PC-3 (cell line): ENCODE measurements at regions not wholly inside any gene's neighbourhood (a gene's known extent, or its start where the extent isn't known, plus 50 kb on each side); places are given as distances from the start of the nearest gene placed in this dataset.

Experiments used
- ATAC-seq: fragments of 200-7000 bp; cut with Tn5 transposase; 2 replicates; pipeline ENCODE4 v1.9.1; 2020; ENCODE audit warnings: mild to moderate bottlenecking, moderate library complexity
- BruUV-seq: library from RNA; stranded (reverse); fragments of 400-500 nt; replicated peaks from 2 replicates; lab custom pipeline; 2021; lab: Mats Ljungman, UMichigan
- CTCF ChIA-PET: fragments of 300-600 bp; sonication (Branson Sonifier 250); formaldehyde crosslinking; loops from one replicate; lab custom pipeline; 2022; ENCODE audit warnings: antibody characterized with exemption; lab: Charles Lee
- POLR2A ChIA-PET: fragments of 300-600 bp; sonication (Branson Sonifier 250); formaldehyde crosslinking; loops from one replicate; lab custom pipeline; 2022; ENCODE audit warnings: antibody characterized with exemption; ENCODE audit not compliant: unreplicated experiment; lab: Charles Lee
- DNase-seq: peaks from one replicate; pipeline ENCODE4 v3.0.0-alpha.2; 2015
- H2AFZ ChIP-seq: fragments of 300-600 bp; sonication (generic); 2 replicates; pipeline ENCODE4 v1.6.0; 2016; ENCODE audit warnings: antibody characterized with exemption, low read length
- H3F3A ChIP-seq: fragments of 300-600 bp; sonication (generic); one replicate; pipeline ENCODE4 v1.6.0; 2017; ENCODE audit warnings: antibody characterized with exemption, low read length, control low read depth, mild to moderate bottlenecking; ENCODE audit not compliant: unreplicated experiment
- H3K27ac ChIP-seq: fragments of 300-600 bp; sonication (generic); 2 replicates; pipeline ENCODE4 v1.5.1; 2016; ENCODE audit warnings: mild to moderate bottlenecking, low read length
- H3K27me3 ChIP-seq: fragments of 300-600 bp; sonication (generic); 2 replicates; pipeline ENCODE4 v1.6.1; 2016; ENCODE audit warnings: low read length, mixed read lengths
- H3K36me3 ChIP-seq: fragments of 300-600 bp; sonication (generic); 2 replicates; pipeline ENCODE4 v1.6.1; 2016; ENCODE audit warnings: low read depth, mixed run types, low read length, mixed read lengths
- H3K4me1 ChIP-seq: fragments of 300-600 bp; sonication (generic); 2 replicates; pipeline ENCODE4 v1.5.1; 2016; ENCODE audit warnings: low read length; ENCODE audit not compliant: insufficient read depth
- H3K4me2 ChIP-seq: fragments of 300-600 bp; sonication (generic); 2 replicates; pipeline ENCODE4 v1.6.0; 2016; ENCODE audit warnings: low read length
- H3K4me3 ChIP-seq: fragments of 300-600 bp; sonication (generic); 2 replicates; pipeline ENCODE4 v1.5.1; 2016; ENCODE audit warnings: mild to moderate bottlenecking, low read length, mixed read lengths
- H3K79me2 ChIP-seq: fragments of 300-600 bp; sonication (generic); 2 replicates; pipeline ENCODE4 v1.6.1; 2017; ENCODE audit warnings: low read length, mixed read lengths
- H3K9ac ChIP-seq: fragments of 300-600 bp; sonication (generic); 2 replicates; pipeline ENCODE4 v1.6.0; 2016; ENCODE audit warnings: mild to moderate bottlenecking, low read length
- H3K9me2 ChIP-seq: fragments of 300-600 bp; sonication (generic); replicated peaks from 2 replicates; pipeline ENCODE4 v1.6.1; 2016; ENCODE audit warnings: mixed run types, low read length, mixed read lengths
- H3K9me3 ChIP-seq: fragments of 300-600 bp; sonication (generic); 2 replicates; pipeline ENCODE4 v1.6.1; 2016; ENCODE audit warnings: low read length, mixed read lengths
- H4K20me1 ChIP-seq: fragments of 300-600 bp; sonication (generic); 2 replicates; pipeline ENCODE4 v1.6.1; 2016; ENCODE audit warnings: low read length, mixed read lengths
- EZH2 ChIP-seq: fragments of 300-600 bp; sonication (generic); IDR thresholded peaks from one replicate; pipeline ENCODE4 v1.6.1; 2017; ENCODE audit warnings: antibody characterized with exemption, mild to moderate bottlenecking, low read length; ENCODE audit not compliant: unreplicated experiment
- EZH2phosphoT487 ChIP-seq: fragments of 300-600 bp; sonication (generic); IDR thresholded peaks from 2 replicates; pipeline ENCODE4 v1.6.1; 2018; ENCODE audit warnings: mild to moderate bottlenecking, antibody characterized with exemption, low read length, borderline replicate concordance
- intact Hi-C: fragments of 100-400 bp; cut with micrococcal nuclease; formaldehyde crosslinking; loops from 2 replicates; pipeline ENCODE4 v1.9.0; 2023
- TF ChIP-seq, protein P1 (sequence below): fragments of 300-600 bp; sonication (generic); conservative IDR thresholded peaks from 2 replicates; pipeline ENCODE4 v1.5.1; 2017; ENCODE audit warnings: antibody characterized with exemption, low read depth, mild to moderate bottlenecking, low read length

DNA sequence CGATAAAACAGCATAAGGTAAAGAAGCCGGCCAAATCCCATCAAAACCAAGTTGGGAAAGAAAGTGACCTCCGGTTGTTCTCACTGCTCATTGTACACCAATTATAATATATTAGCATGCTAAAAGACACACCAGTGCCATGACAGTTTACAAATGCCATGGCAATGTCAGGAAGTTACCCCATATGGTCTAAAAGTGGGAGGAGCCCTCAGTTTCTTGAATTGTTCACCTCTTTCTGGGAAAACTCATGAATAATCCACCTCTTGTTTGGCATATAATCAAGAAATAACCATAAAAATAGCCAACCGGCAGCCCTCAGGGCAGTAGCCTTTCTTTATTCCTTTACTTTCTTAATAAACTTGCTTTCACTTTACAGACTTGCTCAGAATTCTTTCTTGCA, 544.9 kb upstream of the SETBP1 start:
- no TSS peak for BruUV-seq
- DNase-seq: no peak

DNA sequence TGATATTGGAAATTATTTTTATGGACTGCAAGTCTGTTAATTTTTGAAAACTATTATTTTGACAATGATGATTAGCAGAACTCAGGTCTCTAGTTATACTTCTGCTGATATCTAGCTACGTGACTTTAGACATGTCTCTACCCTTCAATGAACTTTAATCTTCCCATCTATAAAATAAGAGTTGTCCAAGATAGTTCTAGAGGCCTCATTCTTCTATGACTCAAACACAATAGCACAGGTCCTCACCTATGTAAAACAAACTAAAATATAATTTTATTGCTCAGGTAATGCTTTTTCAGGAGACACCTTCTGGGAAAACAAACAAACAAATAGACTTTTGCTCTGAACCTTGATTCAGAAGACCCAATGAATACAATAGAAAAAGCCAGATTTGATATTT, 544.4 kb upstream of the SETBP1 start:
- no peaks in the 10 kb centered on the region for H3K36me3 ChIP-seq
- POLR2A ChIA-PET: no interaction called here
- no TSS peak for BruUV-seq
- H2AFZ ChIP-seq: no peak overlapping the region
- H3K9ac ChIP-seq: no peak overlapping the region
- CTCF ChIA-PET: no interaction called here
- H3K27ac ChIP-seq: no peak overlapping the region
- no peak overlapping the region for H3K4me3 ChIP-seq
- no peaks in the 10 kb centered on the region for H3K9me2 ChIP-seq
- no peak for DNase-seq
- no peak for ATAC-seq
- intact Hi-C loops: no loop called here
- no peaks in the 10 kb centered on the region for H3K4me1 ChIP-seq
- TF ChIP-seq, protein P1, sequence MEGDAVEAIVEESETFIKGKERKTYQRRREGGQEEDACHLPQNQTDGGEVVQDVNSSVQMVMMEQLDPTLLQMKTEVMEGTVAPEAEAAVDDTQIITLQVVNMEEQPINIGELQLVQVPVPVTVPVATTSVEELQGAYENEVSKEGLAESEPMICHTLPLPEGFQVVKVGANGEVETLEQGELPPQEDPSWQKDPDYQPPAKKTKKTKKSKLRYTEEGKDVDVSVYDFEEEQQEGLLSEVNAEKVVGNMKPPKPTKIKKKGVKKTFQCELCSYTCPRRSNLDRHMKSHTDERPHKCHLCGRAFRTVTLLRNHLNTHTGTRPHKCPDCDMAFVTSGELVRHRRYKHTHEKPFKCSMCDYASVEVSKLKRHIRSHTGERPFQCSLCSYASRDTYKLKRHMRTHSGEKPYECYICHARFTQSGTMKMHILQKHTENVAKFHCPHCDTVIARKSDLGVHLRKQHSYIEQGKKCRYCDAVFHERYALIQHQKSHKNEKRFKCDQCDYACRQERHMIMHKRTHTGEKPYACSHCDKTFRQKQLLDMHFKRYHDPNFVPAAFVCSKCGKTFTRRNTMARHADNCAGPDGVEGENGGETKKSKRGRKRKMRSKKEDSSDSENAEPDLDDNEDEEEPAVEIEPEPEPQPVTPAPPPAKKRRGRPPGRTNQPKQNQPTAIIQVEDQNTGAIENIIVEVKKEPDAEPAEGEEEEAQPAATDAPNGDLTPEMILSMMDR: no peak
- TF ChIP-seq EZH2phosphoT487 (no peak), EZH2 (no peak)
- no peaks in the 10 kb centered on the region for H3K27me3 ChIP-seq
- no peak overlapping the region for H3K4me2 ChIP-seq
- H3F3A ChIP-seq: no peaks in the 10 kb centered on the region
- H4K20me1 ChIP-seq: no peaks in the 10 kb centered on the region
- no peaks in the 10 kb centered on the region for H3K79me2 ChIP-seq
- no peaks in the 10 kb centered on the region for H3K9me3 ChIP-seq

More for the DNA sequence above, 544.9 kb upstream of the SETBP1 start:
- ChIA-PET CTCF (no interaction called here), POLR2A (no interaction called here)
- intact Hi-C loops: no loop called here
- Histone ChIP-seq H3K27ac (no peak overlapping the region), H3K9me2 (no peaks in the 10 kb centered on the region), H3K4me2 (no peak overlapping the region), H3K27me3 (no peaks in the 10 kb centered on the region), H2AFZ (no peak overlapping the region), H3F3A (no peaks in the 10 kb centered on the region), H3K9ac (no peak overlapping the region), H3K4me1 (no peaks in the 10 kb centered on the region), H3K4me3 (no peak overlapping the region), H3K79me2 (no peaks in the 10 kb centered on the region), H3K36me3 (no peaks in the 10 kb centered on the region), H3K9me3 (no peaks in the 10 kb centered on the region), H4K20me1 (no peaks in the 10 kb centered on the region)
- TF ChIP-seq EZH2 (no peak), EZH2phosphoT487 (no peak)
- TF ChIP-seq, protein P1: no peak
- no peak for ATAC-seq

DNA sequence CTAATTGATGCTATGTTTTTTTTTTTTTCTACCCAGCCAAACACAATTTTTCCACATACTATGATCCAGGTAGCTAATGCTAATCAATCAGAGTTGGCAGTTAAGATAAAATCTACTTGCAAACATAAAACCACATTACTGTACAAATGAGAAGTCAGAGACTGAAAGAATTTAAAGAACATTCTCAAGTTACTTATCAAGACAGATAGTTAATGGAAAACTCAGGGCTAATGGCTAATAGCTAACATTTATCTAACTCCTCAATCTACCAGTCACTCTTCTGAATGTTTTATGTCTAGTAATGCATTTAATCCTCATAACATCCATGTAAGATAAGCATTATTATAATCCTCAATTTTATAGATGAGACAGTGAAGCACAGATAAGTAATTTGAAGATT, 537.6 kb upstream of the SETBP1 start:
- ChIA-PET CTCF (no interaction called here), POLR2A (no interaction called here)
- Histone ChIP-seq H3K9me3 (no peaks in the 10 kb centered on the region), H3K9me2 (no peaks in the 10 kb centered on the region), H3K9ac (no peak overlapping the region), H3K27me3 (no peaks in the 10 kb centered on the region), H3K27ac (no peak overlapping the region), H3K36me3 (no peaks in the 10 kb centered on the region), H4K20me1 (no peaks in the 10 kb centered on the region), H3K4me1 (no peaks in the 10 kb centered on the region), H3F3A (no peaks in the 10 kb centered on the region), H2AFZ (no peak overlapping the region), H3K79me2 (no peaks in the 10 kb centered on the region), H3K4me2 (no peak overlapping the region), H3K4me3 (no peak overlapping the region)
- no TSS peak for BruUV-seq
- ATAC-seq (no peak), DNase-seq (no peak)
- TF ChIP-seq EZH2: no peak
- TF ChIP-seq, protein P1: no peak
- no peak for TF ChIP-seq EZH2phosphoT487
- intact Hi-C loops: no loop called here
